Right hindlimb (tissue), 1 donor: ENCODE measurements at regions not wholly inside any gene's neighbourhood (a gene's known extent, or its start where the extent isn't known, plus 50 kb on each side); places are given as distances from the start of the nearest gene placed in this dataset.

Experiments used
- DNase-seq: peaks from one replicate; pipeline ENCODE4 v3.0.0-alpha.2; 2018

DNA sequence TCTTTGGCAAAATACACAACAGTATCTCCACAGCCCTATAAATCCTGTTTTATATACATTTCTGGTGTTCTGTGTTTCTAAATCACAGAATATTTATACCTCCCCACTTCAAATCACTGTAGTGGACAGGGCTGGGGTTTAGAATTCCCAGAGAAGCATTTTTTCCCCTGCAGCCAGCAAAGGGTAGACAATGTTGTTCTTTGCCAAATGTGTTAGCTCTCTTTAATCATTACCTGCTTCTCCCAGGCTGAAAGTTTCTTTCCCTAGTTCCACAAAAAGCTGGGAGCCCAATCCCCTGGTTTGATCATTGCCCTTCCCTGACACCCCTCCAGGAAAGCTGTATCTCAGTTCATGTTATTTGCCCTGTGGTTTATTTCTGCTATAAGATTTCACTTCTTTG is 520.0 kb upstream of the SPHKAP start:
- no peak for DNase-seq

- DNase-seq, result no peak
Observed at GRCh38 chr2:228700638-228701037, 519.2 kb upstream of the SPHKAP start.

DNA sequence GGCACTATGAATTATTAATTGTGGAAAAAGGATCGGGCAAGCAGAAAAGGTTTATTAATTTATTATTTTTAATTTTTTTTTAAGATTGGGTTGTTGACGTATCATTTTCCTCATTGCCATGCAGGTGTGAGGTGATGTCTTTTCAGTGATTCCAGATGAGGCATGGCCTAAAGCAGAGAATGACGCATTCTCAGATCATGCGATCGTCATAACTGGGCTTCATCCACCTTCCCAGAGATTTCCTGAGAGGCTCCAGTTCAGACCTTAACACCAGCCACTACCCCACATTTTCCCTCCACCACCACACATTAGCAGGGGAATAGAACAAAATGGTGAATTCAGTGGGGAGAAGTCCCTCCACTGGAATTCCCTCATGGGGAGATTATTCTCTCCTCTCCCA is 518.4 kb upstream of the SPHKAP start:
- no peak for DNase-seq

- no peak for DNase-seq
Observed at GRCh38 chr2:228699400-228699799, 517.9 kb upstream of the SPHKAP start.

- DNase-seq, result no peak
Observed at GRCh38 chr2:228698963-228699362, 517.5 kb upstream of the SPHKAP start.

DNA sequence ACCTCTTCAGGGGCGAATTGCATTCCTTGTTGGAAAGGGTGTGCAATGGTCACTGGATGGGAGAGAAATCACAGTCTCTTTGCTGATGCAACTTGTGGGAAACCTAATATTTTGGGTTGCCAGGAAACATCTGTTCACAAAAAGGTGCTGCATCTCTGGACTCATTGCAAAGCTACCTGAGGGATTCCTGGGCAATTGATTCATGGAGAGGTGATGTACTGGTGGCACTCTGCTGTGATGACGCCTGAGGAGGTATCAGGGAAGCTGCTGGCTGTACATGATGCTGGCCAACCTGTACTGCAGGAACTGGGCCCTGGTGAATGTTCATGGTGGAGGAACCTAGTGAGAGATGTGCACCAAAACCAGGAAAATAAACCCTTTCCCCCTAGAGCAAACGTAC is 516.0 kb upstream of the SPHKAP start:
- DNase-seq, result no peak

- DNase-seq, result no peak
Observed at GRCh38 chr2:228690681-228691080, 509.2 kb upstream of the SPHKAP start.

DNA sequence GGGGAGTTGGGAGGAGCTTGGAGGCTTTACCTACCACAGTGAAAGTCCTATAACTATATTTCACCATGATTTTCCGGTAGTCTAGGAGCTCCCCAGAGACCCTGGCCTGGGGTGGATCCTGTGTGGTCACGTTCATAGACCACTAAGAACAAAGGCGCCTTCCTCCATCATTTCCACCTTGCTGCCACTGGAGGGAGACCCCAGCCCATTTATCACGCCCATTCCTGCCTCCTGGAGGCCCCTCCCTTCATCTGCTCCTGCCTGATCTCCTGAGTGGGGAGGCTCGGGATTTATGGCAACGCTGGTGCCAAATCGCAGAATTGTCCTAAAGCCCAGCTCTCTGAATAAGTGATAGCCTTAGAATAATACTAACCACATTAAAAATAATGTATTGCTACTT is 507.6 kb upstream of the SPHKAP start:
- DNase-seq, result peak; percentile 60

DNA sequence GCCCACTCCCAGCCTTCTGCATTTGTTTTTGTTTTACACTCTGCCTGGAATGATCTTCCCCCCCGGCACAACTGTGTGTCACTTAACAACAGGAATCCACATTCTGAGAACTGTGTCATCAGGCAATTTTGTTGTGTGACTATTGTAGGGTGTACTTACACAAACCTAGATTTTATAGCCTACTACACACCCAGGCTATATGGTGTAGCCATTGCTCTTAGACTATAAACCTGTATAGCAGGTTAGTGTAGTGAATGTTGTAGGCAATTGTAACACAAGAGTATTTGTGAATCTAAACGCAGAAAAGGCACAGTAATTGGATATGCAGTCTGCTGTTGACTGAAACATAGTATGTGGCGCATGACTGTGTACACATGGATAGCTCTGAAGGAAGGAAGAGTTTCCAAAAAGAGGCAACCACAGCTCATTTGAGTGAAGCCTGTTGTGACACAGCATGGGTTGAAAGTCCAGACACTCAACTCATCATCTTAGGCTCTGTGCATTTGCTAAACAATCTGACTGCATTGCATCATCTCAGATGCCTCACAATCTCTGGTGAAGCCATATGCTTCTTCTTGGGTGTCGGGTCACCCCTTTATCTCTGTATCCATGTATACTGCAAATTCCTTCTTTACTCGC is 506.6 kb upstream of the SPHKAP start:
- DNase-seq, result no peak

- DNase-seq, result no peak
Observed at GRCh38 chr2:228681979-228682378, 500.5 kb upstream of the SPHKAP start.

- no peak for DNase-seq
Observed at GRCh38 chr2:228681426-228681825, 499.9 kb upstream of the SPHKAP start.

DNA sequence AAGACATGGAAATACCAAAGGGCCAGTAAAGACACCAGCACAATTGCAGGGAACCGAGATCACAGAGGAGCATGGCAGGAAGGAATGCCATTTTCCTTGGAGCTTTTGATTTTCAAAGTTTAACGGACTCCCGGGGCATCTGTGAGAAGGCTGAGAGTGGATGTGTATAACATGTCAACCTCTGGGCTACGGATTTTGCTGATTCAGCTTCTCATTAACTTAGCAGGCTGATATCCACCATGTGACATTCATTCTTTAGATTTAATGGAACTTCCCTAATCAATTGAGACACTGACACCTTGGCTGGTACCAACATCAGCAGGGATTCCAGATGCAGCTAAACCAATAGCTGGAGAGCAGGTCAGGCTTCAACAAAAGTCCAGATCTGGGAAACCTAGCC is 496.6 kb upstream of the SPHKAP start:
- DNase-seq, result no peak

DNA sequence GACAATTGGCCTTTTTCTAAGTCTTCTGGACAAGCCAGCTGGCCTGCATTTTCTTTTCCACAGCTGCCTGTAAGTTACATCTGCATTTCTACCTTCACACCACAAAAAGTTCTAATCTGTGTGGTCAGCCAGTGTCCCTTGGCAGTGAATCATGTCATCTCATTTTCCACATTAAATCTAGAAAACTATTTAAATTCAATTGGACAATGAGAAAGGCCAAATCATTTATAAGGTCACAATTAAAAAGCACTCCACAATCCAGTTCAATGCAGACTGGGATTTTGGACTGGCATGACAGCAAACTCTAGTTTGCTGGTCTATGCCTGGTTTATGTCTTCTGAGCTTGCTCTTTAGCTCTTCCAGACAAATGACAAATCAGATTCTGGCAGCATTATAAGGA is 494.2 kb upstream of the SPHKAP start:
- peak; percentile 79 for DNase-seq

DNA sequence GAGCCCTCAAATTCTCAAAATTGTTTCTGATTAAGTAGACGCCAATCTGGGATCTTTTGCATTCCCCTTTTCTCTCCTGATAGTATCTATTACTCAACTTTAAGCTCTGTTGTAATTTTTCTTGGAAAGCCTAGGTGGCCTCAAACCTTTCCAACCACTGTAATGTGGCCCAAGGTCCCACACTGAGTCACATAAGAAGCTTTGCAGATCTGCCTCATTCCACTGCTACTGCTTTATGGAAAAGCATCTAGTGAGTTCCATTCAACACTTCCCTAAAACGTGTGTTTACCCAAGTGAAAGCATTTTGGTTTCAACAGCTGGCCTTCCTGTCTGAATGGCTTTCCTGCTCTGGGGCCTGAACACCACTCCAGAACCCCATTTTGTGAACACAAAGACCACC is 493.6 kb upstream of the SPHKAP start:
- peak; percentile 72 for DNase-seq

GRCh38 chr2:228673876-228674554 is 492.5 kb upstream of the SPHKAP start:
- no peak for DNase-seq

DNA sequence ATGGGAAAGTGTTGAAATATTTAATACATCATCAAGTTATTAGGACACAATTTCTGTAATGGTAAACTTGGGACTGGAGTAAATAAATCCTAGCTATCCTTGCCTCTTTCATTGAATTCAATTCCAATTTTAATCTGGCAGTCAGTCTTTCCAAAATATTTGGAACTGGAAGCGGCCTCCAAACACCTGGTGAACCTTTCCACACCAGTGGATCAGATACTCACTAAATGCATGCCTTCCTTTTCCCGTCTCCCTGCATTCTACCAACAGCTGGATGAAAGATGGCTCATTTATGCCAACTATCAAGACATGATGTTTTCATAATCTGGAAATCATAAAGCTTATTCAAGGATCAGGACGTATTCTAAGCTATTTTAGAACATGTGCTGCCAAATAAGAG is 488.2 kb upstream of the SPHKAP start:
- peak; percentile 65 for DNase-seq

DNA sequence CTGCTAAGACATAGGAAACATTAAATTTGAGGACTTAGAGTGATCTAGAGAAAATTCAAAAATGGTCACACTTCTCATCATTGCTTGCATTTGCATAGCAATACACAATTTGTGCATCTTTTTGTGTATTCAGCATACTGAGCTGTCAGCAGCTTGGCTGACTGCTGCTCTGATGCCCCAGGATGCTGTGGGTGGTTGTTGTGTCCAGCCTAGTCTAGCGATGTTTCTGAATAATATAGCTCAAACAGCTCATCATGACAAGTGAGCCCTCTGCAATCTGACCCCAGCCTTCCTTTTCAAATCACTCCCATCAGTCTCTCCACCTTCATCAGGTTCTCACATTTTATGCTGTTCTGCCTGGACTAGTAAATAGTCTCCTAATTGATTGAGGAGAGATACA is 483.7 kb upstream of the SPHKAP start:
- DNase-seq, result no peak

DNA sequence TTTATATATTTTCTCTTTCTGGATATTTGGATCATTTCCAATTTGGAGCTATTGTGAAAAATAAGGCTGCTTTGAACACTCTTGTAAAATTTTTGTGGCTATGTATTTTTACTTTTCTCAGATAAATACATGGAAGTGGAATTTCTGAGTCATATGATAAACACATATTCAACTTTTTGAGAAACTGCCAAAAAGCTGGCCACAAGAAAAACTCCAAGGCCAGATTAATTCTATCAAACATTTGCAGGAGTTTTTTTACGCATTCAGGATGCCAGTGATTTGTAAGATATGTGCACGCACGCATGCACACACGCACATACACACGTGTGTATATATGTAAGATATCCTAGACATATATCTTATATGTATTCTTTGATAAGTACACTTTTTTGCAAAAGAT is 477.5 kb upstream of the SPHKAP start:
- no peak for DNase-seq

DNA sequence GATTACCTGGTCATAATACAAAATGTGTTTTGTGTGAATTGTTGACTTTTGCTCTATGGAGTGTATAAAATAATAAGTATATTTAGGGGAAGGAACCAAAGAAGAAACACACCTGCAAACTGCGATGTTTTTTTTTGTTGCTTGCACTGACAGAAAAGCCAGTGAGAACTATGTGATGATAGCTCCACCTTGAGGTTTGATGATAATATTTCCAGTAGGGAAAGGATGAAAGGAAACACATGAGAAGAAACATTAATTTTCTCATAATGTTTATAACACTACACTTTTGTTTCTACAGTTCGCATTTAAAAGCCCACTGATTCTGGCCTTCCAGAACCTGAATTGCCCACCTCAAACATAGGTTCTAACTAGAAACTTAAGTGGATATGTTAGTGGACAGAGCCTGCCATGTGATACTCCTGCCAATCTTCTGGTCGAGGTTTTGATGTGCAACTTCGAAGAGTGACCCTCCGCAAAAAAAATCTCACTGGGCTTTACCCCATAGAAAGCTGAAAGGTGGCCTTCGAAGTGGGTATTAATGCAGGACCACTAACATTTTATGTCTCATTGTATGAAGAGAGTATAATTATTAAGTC is 476.4 kb upstream of the SPHKAP start:
- no peak for DNase-seq

GRCh38 chr2:228655331-228655730 is 473.8 kb upstream of the SPHKAP start:
- no peak for DNase-seq

DNA sequence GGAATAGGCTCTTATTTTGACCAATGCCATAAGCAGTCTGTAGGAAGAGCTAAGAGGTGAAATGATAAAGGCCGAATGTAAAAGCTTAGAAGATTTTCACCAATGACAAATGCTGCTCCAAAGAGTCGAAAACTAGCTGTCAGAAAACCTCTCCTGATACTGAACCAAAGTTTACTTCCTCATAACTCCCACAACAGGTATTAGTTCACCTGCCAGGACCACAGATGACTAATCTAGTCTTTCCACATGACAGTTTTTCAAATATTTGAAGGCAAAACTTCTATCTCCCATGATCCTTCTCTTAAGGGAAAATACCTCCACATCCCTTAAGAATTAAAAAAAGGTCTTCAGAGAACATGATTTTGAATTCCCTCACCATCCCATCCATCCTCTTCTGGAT is 473.2 kb upstream of the SPHKAP start:
- DNase-seq, result no peak

GRCh38 chr2:228653884-228654283 is 472.4 kb upstream of the SPHKAP start:
- DNase-seq, result no peak

- no peak for DNase-seq
Observed at GRCh38 chr2:228652366-228652765, 470.9 kb upstream of the SPHKAP start.

GRCh38 chr2:228649876-228650275 is 468.4 kb upstream of the SPHKAP start:
- DNase-seq, result no peak

GRCh38 chr2:228649447-228649846 is 468.0 kb upstream of the SPHKAP start:
- DNase-seq, result no peak
